ENCODE measurements at regions not wholly inside any gene's neighbourhood (a gene's known extent, or its start where the extent isn't known, plus 50 kb on each side); places are given as distances from the start of the nearest gene placed in this dataset.

DNA sequence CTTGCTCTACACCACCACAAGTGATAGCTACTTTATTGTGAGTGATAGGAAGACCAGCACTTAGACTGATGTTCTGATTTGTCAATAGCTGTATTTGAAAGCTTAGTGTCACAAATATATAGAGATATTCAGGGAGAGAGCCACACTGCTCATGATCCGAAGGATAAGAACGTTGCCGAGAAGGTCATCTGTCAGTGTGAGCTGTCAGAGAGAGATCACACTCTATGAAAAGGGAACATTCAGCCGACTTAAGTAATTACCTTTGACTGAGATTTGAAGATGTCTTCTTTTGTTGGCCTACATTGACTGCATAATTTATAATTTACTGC lies 322.6 kb downstream of the TFEC start:
- ChIA-PET POLR2A (no interaction called here), CTCF (interaction anchor here (0.7 kb wide), 1 partner anchor 176 kb away, joined by 3 read pairs; no protein-coding TSS in a partner anchor)
- TF ChIP-seq, protein P1, sequence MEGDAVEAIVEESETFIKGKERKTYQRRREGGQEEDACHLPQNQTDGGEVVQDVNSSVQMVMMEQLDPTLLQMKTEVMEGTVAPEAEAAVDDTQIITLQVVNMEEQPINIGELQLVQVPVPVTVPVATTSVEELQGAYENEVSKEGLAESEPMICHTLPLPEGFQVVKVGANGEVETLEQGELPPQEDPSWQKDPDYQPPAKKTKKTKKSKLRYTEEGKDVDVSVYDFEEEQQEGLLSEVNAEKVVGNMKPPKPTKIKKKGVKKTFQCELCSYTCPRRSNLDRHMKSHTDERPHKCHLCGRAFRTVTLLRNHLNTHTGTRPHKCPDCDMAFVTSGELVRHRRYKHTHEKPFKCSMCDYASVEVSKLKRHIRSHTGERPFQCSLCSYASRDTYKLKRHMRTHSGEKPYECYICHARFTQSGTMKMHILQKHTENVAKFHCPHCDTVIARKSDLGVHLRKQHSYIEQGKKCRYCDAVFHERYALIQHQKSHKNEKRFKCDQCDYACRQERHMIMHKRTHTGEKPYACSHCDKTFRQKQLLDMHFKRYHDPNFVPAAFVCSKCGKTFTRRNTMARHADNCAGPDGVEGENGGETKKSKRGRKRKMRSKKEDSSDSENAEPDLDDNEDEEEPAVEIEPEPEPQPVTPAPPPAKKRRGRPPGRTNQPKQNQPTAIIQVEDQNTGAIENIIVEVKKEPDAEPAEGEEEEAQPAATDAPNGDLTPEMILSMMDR (IDR thresholded peaks at IDR 0.05; ENCODE audit: insufficient read depth, low read length, missing control alignments), result no peak

DNA sequence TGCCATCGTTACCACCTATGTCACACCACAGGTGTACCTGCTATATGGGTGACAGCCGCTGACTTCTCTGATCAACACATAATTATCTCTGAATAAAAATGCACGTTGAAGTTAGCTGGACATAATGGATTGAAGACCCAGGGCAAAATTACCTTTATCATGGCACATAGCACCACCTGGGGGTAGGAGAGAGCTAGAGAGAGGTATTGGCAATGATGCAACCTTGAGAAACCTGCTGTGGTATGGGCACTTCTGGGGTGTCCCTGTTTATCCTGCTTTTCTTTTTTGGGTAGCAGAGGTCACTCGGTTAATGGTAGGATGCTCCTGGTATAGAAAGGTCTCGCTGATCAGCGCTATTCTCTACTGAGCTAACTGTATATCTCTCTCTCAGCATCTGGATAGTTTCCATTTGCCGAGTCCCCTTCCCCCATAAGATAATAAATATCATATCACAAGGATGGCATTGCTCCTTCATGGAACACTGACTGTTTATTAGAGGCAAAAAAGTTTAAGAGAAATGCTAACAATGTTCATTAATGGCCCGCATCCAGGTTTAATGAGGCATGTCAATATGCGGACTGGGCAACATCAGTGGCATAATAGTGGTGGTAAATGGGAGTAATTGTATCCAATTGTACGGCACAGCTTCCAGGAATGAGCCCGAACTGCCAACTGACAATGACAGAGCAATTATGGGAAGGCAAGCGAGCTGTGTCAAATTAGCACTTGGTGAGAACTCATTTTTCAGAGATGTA lies 323.1 kb downstream of the TFEC start:
- DNase-seq (ENCODE audit: low read depth, low spot score), result no peak
- H3K4me3 ChIP-seq (ENCODE audit: low read depth, low read length), result no peak overlapping the region
- ChIA-PET POLR2A (no interaction called here), CTCF (interaction anchor here (0.7 kb wide), 1 partner anchor 176 kb away, joined by 3 read pairs; no protein-coding TSS in a partner anchor)
- TF ChIP-seq, protein P1 (IDR thresholded peaks at IDR 0.05; ENCODE audit: insufficient read depth, low read length, missing control alignments), result peak; percentile 30

More for the DNA sequence above, 322.6 kb downstream of the TFEC start:
- no peak overlapping the region for H3K4me3 ChIP-seq (ENCODE audit: low read depth, low read length)
- no peak for DNase-seq (ENCODE audit: low read depth, low spot score)

DNA sequence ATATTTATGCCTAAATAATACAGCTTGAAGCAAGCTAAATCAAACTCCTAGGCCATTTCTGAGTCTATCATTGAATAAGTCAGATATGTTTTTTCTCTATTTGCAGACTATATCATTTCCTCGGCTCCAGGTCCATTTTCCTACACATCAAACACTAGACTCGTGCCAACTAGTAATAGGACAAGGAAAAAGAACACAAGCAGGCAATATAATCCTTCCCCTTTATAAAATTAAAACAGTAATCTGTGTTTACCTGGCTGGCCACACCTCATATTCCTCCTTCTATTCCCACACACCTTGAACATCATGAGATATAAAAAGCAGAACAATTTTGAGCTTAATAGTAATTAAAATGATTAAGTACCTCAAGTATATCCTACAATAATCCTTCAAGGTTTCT lies 325.7 kb downstream of the TFEC start:
- H3K4me3 ChIP-seq (ENCODE audit: low read depth, low read length), result no peak overlapping the region
- TF ChIP-seq, protein P1 (IDR thresholded peaks at IDR 0.05; ENCODE audit: insufficient read depth, low read length, missing control alignments), result no peak
- DNase-seq (ENCODE audit: low read depth, low spot score), result no peak
- ChIA-PET CTCF (no interaction called here), POLR2A (no interaction called here)

DNA sequence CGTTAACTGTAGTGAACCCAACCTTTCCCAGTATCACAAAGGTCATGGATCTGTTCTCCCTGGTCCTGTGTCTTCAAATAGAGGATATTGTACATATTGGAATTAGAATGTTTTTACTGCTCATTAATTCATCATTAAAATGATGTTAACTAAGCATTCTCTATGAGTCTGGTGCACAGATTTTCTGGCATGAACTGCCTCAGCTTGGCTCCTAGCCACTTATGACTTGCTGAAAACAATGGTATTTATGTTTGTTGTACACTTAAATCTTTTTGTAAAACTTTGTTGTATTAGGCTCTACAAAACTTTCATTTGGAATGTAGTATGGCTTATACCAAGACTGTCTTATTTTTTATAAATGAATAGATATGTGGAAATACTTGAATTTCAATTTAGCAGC lies 329.4 kb downstream of the TFEC start:
- TF ChIP-seq, protein P1 (IDR thresholded peaks at IDR 0.05; ENCODE audit: insufficient read depth, low read length, missing control alignments), result no peak
- H3K4me3 ChIP-seq (ENCODE audit: low read depth, low read length), result no peak overlapping the region
- no peak for DNase-seq (ENCODE audit: low read depth, low spot score)
- POLR2A ChIA-PET, result no interaction called here
- CTCF ChIA-PET, result no interaction called here

DNA sequence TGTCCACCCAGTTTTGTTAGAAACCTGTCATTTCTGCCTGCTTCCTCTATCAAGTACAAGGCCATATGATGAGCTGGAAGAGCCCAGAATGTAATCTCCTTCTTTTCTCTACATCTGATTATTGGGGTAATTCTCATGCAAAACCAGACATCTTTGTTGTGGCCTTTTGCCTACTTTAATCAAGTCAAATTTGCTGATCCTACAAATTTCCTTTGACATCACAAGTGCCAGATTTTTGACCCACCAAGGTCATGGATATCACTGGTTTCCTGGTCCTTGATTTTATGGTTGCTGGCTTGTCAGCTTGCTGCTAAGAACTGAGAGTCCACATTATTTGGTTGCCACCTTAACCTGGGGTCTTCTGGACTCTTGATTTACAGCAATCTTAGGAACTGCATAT lies 336.1 kb downstream of the TFEC start:
- no peak overlapping the region for H3K4me3 ChIP-seq (ENCODE audit: low read depth, low read length)
- ChIA-PET CTCF (no interaction called here), POLR2A (no interaction called here)
- no peak for DNase-seq (ENCODE audit: low read depth, low spot score)
- TF ChIP-seq, protein P1 (IDR thresholded peaks at IDR 0.05; ENCODE audit: insufficient read depth, low read length, missing control alignments), result no peak

DNA sequence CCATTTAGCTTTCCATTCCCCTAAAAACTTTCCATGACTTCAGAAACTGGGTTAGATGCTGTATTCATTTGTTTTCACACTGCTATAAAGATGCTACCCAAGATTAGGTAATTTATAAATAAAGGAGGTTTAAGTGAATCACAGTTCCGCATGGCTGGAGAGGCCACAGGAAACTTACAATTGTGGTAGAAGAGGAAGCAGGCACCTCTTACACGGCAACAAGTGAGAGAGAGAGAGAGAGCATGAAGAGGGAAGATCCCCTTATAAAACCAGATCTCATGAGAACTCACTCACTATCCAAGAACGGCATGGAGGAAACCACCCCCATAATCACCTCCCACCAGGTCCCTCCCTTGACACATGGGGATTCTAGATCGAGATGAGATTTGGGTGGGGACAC lies 336.8 kb downstream of the TFEC start:
- ChIA-PET POLR2A (no interaction called here), CTCF (no interaction called here)
- TF ChIP-seq, protein P1 (IDR thresholded peaks at IDR 0.05; ENCODE audit: insufficient read depth, low read length, missing control alignments), result no peak
- no peak for DNase-seq (ENCODE audit: low read depth, low spot score)
- no peak overlapping the region for H3K4me3 ChIP-seq (ENCODE audit: low read depth, low read length)
